ENCODE measurements at regions not wholly inside any gene's neighbourhood (a gene's known extent, or its start where the extent isn't known, plus 50 kb on each side); places are given as distances from the start of the nearest gene placed in this dataset.

DNA sequence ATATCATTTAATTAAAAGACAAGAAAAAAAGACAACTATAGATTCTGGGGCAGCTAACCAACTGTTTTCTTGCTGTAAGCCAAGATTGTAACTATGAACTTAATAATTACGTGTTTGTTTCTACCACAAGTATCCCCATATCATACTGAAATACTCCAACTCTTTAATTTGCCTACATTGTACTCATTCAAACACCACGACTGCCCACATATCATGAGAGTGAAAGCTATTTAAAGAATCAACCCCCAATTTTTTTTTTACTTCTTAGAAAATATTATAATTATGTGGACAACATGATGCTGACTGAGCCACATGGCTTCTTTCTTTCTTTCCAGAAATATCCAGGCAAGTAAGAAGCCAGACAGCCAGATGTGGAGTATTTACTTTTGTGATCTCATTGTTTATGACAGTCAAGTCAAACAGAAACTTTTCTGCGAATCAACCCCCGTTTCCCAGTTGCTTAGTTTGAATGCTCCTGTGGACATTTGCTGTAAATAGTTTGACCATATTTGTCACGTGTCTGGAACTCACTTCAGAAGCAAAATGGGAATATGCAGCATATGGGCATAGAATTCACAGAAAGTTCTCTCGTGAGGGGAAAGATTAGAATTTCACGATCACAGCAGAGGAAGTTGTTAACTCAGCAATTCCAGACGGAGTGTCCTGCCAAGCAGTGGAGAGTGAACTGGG lies 126.8 kb upstream of the PSMD7 start:
- no peak for DNase-seq (ENCODE audit: low read depth)

DNA sequence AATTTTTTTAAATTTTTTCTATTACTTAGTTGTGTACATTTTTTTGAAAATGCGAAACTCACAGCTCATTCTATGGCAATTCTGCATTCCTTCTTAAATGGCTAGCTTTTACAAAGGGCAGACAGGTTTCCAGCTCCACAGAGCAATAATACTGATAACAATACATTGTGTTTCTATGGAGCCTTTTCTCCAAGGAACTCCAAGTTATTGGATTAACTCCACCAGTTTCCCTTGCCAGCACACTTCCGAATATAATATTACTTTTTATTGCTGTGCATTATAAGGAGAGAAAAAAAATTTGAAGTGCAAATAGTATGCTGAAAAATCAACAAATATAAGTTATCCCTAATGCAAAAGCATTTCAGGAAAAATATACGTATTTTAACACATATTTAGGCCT lies 127.5 kb upstream of the PSMD7 start:
- no peak for DNase-seq (ENCODE audit: low read depth)

DNA sequence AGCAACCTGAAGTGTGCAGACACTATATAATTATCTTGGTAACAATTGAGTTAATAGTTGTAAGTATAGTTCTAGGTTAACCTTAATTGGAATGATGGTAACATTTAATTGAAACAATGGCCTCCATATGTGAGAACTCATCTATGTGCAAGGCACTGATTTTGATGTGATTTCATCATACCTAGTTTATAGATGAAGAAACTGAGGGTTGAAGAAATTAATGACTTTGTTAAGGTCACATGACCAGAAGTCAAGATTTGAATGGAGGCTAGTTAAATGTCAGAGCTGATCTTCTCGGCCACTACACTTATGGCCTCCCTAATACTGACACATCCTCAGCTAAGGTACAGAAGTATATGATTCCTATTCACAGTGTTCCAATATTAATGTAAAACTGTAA lies 128.2 kb upstream of the PSMD7 start:
- no peak for DNase-seq (ENCODE audit: low read depth)

DNA sequence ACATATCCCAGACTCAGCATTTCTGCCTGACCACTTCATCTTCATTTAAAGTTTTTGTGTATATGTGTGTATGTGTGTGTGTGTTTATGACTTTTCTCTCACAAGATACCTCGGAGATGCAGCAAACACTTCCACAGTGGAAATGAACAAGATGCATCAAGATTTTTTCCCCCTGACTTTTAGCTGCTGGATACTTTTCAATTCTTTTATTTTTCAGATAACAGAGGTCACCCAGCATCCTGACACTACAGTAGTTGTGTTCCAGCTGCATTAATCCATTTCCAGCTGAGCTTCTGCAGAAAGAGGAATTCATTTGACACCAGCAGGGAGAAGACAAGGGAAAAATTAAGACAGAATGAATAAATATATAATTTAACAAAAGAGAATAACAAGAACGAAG lies 130.2 kb upstream of the PSMD7 start:
- DNase-seq (ENCODE audit: low read depth), result no peak

DNA sequence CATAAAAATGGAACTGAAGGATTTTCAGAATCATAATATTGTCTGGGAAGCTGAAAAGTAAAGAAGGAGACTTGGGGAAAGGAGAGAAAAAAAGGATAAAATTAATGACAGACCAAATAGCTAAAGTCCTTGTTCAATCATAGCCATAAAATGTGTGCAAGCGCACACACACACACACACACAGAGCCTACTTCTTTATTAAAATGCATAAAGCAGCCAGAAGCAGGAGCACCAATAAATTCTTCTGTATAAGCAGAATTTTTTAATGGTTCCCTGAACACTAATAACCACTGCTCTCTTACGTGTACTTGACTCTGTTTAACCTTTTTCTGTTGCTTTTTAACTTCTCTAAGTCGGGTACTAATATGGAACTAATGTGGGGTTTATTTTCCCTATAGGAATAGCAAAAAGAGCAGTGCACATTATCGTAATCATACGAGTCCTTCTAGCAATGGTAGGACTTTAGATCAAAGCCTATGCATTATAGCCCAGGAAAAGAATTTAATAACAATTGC lies 131.0 kb upstream of the PSMD7 start:
- no peak for DNase-seq (ENCODE audit: low read depth)

DNA sequence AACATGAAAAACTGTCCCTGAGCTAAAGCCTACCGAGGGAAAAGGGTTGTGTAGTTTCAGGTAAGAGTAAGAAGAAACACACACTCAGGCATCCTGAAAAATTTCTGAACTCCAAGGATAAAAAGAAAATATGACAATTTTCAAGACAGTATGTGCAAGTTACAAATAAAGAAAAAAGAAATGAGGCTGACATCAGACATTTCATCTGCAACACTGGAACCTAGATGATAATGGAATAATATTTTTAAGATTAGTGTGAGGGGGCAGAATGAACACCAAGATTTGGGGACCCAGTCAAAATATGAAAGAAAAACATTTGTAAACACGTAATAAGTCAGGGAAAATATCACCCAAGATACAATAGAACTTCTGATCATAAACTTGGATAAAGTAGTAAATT lies 135.9 kb upstream of the PSMD7 start:
- DNase-seq (ENCODE audit: low read depth), result no peak

DNA sequence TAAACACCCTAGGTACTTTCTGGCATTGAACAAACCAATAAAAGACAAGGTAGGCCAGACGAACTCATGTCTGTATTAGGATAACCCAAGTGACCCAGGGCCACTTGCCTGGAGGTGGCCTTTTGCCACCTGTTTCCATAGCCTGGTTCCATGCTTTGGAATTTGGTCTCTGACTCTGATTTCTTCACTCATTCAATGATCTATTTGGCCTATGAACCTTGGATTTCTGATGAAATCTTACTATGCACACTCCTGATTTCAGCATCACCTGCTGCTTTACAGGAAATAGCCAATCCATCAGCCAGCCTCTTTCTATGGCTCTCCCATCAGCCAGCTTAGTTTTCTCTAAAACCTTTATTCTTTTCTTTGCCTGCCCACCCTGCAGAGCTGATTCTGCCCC lies 142.8 kb upstream of the PSMD7 start:
- no peak for DNase-seq (ENCODE audit: low read depth)

DNA sequence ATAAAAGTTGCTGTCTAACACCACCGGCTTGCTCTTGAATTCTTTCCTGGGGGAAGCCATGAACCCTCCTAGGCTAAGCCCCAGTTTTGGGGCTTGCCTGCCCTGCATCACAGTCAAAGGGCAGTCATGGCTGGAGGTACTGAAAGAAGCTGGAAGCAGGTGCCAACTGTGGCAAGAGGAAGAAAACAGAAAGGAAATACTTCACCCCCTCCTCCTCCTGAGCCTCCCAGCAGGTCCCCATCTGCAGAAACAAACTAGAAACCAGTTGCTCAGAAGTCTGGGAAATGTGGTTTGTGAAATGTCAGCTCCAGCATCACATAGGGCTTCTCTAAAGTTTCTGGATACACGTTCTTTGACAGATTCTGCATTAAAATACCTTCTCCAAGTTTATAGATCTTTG lies 150.0 kb upstream of the PSMD7 start:
- DNase-seq (ENCODE audit: low read depth), result no peak

DNA sequence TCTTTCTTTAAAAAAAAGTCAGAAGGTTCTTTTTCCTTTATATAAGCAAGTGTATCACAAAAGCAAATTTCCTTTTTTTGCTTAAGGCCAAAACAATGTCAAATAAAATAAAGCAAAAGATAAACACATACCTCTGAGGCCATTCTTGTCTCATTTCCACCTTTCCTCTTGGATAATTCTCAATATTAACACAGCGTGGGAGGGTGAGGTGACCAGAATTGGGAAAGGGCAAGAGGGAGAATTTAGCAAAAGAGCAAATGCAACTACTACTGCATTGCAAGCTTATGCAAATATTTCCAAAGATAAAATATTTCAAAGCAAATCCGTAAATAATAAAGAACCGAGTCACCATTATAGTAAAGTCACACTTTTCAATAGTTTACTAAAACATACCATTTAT lies 153.4 kb upstream of the PSMD7 start:
- no peak for DNase-seq (ENCODE audit: low read depth)

DNA sequence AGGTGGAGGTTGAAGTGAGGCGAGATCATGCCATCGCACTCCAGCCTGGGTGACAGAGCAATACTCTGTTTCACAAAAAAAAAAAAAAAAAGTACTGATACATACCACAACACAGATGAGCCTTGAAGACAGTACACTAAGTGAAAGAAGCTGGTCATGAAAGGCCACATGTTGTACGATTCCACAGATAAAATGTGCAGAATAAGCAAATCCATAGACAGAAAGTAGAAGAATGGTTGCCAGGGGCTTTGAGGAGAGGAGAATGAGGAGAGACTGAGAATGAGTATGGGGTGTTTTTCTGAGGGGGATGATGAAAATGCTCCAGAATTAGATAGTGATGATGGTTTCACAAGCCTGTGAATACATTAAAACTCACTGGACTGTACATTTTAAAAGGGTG lies 155.6 kb upstream of the PSMD7 start:
- DNase-seq (ENCODE audit: low read depth), result no peak

DNA sequence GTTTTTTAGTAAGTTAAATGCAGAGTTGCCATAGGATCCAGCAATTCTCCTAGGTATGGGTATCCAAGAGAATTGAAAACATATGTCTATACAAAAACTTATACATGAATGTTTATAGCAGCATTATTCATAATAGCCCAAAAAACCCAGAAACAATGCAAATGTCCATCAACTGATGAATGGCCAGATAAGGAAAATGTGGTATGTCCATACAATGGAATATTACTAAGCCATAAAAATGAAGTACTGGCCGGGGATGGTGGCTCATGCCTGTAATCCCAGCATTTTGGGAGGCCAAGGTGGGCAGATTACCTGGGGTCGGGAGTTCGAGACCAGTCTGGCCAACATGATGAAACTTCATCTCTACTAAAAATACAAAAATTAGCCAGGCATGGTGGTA lies 156.1 kb upstream of the PSMD7 start:
- DNase-seq (ENCODE audit: low read depth), result no peak

DNA sequence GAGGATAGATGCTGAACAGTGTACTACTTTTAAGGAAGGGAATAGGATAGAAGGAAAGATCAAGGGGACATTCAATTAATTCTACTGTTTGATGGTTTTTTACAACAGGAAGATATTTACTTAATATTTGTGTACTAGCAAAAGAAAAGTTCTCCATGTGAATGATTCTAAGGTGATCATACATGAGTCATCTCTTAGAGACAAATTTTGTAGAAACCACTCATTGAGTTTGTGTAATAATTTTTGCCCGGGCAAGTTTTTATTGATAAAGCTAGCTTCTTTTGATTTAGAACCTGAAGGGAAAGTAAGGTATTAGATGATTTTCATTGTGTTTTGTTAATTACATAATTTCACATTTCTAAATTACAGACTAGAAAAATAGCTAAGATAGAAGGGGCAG lies 172.8 kb upstream of the PSMD7 start:
- DNase-seq (ENCODE audit: low read depth), result no peak

DNA sequence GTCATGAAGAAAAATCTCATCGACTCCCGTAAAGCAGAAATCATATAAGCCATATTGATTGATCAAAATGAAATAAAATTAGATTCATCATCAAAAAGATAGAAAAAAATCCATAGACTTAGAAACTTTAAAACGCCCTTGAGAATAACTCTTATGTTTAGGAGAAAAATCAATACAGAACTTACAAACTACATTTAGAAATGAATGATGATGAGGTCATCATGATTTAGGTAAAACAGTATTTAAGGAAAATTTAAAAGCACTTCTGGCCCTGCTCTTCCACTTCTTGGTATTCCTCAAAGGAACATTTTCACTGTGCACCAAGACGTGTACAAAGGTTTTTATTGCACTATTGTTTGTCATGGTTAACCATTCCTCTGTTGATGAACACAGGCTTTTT lies 173.4 kb upstream of the PSMD7 start:
- DNase-seq (ENCODE audit: low read depth), result no peak

DNA sequence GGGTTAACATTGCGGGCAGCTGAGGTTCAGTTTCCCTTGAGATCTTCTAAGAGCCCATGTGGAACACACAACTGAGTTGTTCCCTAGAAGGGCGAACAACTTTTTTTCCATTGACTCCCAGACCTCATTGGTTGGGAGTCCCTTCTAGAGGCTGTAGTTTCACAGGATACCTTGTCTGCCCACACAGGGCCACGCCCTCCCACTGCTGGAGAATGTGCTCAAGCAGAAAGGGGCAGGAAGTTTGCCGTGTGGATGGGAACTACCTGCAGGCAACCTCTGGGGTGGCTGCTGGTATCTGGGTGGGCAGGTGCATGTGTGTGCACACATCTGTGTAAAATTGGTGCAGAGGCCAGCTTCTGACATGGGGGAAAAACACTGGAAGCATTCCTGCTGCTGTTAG lies 178.8 kb upstream of the PSMD7 start:
- DNase-seq (ENCODE audit: low read depth), result no peak

DNA sequence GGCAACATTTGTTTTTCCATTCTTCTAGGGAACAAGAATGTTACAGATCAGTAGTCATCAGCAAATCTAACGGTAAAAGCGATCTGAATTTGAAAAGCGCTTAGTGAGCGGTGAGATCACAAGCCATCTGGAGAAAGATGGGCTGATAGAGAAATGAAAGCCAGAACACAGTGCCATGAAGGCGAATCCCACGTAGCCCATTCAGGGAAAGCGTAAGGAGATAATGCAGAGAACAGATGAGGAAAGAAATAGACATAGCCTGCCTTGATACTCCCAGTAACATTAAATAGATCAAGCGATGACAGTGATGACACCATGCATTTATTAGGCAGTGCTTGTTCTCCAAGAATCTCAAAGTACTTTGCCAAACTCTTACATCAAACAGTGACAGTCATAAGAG lies 183.1 kb upstream of the PSMD7 start:
- DNase-seq (ENCODE audit: low read depth), result no peak

DNA sequence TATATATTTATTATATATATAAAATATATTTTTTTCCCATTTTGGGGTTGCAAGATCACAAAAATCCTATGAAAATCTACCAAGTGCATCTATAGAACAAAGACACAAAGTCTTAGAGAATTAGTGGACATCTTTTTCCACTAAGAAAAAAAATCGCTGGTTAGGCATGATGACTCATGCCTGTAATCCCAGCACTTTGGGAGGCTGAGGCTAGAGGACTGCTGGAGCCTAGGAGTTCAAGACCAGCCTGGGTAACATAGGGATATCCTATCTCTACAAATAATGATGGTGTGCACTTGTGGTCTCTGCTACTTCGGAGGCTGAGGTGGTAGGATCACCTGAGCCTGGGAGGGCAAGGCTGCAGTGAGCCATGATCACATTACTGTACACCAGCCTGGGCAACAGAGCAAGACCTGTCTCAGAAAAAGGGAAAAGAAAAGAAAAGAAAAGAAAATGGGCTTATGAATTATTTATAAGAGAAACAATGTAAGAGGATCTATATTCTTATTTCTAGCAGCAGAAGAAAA lies 185.1 kb upstream of the PSMD7 start:
- DNase-seq (ENCODE audit: low read depth), result no peak

DNA sequence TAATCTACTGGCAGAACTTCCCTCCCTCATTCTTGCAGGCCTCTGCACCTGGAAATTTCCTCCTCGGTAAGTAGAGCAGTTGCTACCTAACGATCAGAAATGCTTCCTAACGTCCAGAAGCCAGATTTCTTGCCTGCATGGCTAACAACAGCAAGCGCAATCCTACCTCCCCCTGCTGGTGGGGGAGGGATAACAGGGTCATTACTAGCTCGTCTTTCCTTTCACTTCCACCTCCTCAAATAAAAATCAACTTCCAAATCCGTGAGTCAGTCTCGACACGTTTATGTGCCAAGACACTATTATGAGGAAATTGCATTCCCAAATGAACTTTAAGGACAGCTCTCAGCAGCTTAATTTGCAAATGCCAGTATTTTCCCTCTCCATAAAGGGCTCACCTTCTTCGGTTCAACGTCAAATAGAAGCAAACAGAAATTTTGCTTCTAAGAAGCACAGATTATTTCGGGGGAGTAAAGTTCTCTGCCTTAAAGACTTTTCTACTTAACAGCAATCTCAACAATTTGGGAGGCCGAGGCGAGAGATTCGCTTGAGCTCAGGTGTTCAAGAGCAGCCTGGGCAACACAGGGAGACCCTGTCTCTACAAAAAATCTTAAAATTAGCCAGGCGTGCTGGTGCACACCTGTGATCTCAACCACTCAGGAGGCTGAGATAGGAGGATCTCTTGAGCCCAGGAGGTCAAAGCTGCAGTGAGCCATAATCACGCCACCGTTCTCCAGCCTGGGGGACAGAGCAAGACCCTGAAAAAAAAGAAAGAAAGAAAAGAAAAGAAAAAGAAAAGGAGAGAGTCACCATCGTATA lies 188.6 kb upstream of the PSMD7 start:
- peak; percentile 41 for DNase-seq (ENCODE audit: low read depth)

DNA sequence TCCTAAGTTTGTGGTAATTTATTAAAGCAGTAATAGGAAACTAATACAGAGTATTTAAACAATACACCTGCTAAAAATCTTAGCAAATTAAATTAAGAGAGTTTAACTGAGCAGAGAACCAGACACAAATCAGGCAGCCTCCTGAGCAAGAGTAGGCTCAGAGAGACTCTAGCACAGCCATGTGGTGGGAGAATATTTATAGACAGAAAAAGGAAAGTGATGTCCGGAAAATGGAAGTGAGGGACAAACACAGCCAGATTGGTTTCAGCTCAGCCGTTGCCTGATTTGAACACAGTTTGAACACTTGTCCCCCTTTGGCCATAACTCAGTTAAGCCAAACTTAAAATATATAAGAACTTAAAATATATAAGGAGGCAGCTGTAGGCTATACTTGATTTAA lies 192.6 kb upstream of the PSMD7 start:
- no peak for DNase-seq (ENCODE audit: low read depth)

DNA sequence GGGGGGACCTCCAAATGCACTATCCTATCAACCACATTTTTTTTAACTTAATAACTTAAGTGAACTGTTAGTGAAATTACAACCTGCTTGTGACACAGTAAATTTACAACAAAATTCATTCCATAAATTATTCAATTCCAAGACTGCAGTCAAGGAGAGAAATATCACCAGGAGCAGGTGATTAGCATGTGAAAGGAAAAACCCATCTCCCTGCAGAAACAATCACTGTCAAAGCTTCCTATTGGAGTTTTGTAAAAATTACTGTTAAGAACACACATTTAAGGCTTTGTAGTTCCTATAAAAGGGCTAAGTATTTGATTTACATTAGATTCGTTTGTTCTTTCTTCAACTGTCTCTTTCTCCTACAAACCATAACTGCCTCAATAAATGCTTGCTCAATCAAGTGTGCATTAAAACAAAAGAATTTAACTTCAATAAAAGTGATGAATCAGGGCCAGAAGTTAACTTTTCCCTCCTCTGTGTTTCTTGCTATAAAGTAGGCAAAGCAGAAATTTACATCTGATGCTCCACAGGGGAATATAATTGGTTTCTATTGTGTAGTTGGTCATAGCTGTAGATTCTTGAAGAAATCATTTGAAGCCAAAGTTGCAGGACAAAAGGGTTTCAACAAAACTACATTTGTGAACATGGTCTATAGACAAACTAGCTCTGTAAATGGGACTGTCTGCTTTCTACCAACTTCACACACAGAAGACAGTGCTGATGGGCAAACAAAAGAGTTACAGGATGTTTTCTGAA lies 195.1 kb upstream of the PSMD7 start:
- DNase-seq (ENCODE audit: low read depth), result no peak

DNA sequence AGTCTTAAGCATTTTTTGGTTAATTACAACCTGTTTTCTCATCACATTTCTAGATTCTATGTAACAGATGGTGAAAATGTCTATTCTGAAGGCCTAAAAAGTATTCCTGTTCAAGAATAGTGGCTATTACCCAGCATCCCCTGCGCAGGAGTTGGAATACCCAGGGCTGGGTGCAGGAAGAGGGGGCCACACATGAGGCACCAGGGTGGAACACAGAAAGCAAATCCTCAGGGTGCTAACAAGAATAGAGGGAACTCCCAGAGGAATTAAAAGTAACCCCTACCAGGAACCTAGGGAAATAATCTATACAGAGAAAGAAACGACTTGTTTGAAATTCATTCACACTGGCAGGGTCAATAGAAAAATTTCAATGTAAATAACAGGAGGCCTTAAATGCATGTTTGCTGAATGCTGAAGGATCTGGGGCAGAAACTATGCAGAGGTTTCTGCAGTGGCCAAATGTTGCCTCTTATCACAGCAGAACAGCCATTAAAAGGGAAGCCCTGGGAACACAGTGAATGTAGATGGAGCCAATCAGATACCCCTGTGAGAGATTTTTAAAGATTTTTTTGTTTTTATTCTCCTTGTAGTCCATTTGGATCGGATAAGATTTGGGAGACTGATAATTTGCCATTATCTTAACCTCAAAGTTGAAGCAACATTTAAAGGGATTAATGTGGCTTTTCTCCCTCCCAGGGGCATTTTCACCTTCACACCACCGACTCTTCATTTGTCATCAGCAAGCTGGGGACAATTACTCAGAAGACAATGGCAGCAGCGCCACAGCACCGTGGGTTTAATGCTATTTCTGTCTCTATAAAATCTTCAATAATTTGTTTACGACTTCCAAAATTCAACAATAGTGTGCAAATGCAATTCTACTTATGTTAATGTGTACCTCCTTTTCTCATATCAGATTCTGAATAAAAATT lies 196.0 kb upstream of the PSMD7 start:
- DNase-seq (ENCODE audit: low read depth), result no peak

DNA sequence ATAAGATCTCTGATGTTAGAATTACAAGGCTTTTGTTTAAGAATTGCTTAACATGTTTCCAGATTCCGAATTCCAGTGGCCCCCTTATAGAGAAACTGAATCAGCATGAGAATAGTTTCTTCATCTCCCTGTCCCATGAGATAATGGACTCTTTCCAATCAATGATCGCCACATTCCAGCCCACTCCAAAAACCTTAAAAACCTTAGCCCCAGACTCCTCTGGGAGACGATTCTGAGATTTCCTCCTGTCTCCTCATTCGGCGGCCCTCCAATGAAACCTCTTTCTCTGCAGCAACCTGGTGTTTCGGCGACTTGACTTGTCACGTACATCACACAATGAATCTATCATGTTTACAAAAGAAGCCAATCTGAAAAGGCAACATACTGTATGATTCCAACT lies 197.1 kb upstream of the PSMD7 start:
- no peak for DNase-seq (ENCODE audit: low read depth)

Measured in renal cortical epithelial cell (primary cell).